SK-N-SH (cell line): ENCODE measurements at regions not wholly inside any gene's neighbourhood (a gene's known extent, or its start where the extent isn't known, plus 50 kb on each side); places are given as distances from the start of the nearest gene placed in this dataset.

ENCODE experiments used
- CTCF ChIA-PET: fragments of 300-600, 350-600 bp; formaldehyde crosslinking; extraction: SDS; loops from one replicate; lab custom pipeline; 2021; lab: Yijun Ruan, JAX
- POLR2A ChIA-PET: fragments of 350-600 bp; sonication (Branson Sonifier 250); formaldehyde crosslinking; extraction: SDS; loops from one replicate; lab custom pipeline; 2020; ENCODE audit warnings: antibody characterized with exemption, inconsistent platforms; lab: Yijun Ruan, JAX
- DNase-seq: peaks from one replicate; pipeline ENCODE4 v3.0.0; 2012
- H2AFZ ChIP-seq: fragments of 200-600 bp; sonication (generic); 2 replicates; pipeline ENCODE4 v1.8.1; 2016; ENCODE audit warnings: antibody characterized with exemption, mild to moderate bottlenecking, low read depth
- H3F3A ChIP-seq: fragments of 200-600 bp; sonication (generic); replicated peaks from 2 replicates; pipeline ENCODE3; 2016; ENCODE audit warnings: antibody characterized with exemption, mild to moderate bottlenecking; ENCODE audit not compliant: insufficient read depth
- H3K27ac ChIP-seq, 2 experiments: fragments of 200-500 bp in 1 of 2; fragments of 200-600 bp in 1 of 2; sonication (Bioruptor generic) in 1 of 2; sonication (generic), shearing (Covaris generic) in 1 of 2; 2 replicates each; pipeline versions ENCODE4 v1.5.1 to v1.6.1; 2014 to 2016; ENCODE audit warnings: low read depth in 2 of 2, inconsistent platforms in 1 of 2, low read length in 1 of 2, mild to moderate bottlenecking in 1 of 2, mixed read lengths in 1 of 2
- H3K27me3 ChIP-seq: fragments of 200-600 bp; sonication (generic), shearing (Covaris generic); 2 replicates; pipeline ENCODE4 v1.6.1; 2016; ENCODE audit warnings: mixed run types; ENCODE audit not compliant: insufficient read depth
- H3K36me3 ChIP-seq, 2 experiments: fragments of 200-500 bp in 1 of 2; fragments of 200-600 bp in 1 of 2; sonication (Bioruptor generic) in 1 of 2; sonication (generic) in 1 of 2; replicated peaks in 1 of 2; 2 replicates each; pipeline versions ENCODE3 to v1.5.1; 2014 to 2016; ENCODE audit warnings: low read length in 1 of 2, mild to moderate bottlenecking in 1 of 2; ENCODE audit not compliant: insufficient read depth in 2 of 2, control insufficient read depth in 1 of 2
- H3K4me1 ChIP-seq, 2 experiments: fragments of 200-500 bp in 1 of 2; fragments of 200-600 bp in 1 of 2; sonication (Bioruptor generic) in 1 of 2; sonication (generic), shearing (Covaris generic) in 1 of 2; 2 replicates each; pipeline versions ENCODE4 v1.5.1 to v1.6.1; 2014 to 2016; ENCODE audit warnings: low read depth in 1 of 2, low read length in 1 of 2, mixed run types in 1 of 2; ENCODE audit not compliant: insufficient read depth in 2 of 2, control insufficient read depth in 1 of 2
- H3K4me2 ChIP-seq: fragments of 200-600 bp; sonication (generic), shearing (Covaris generic); 2 replicates; pipeline ENCODE4 v1.6.1; 2017; ENCODE audit warnings: mixed run types
- H3K4me3 ChIP-seq, 2 experiments: fragments of 200-500 bp in 1 of 2; fragments of 200-600 bp in 1 of 2; sonication (Bioruptor generic) in 1 of 2; sonication (generic), shearing (Covaris generic) in 1 of 2; 2 replicates each; pipeline versions ENCODE4 v1.5.1 to v1.8.1; 2014 to 2016; ENCODE audit warnings: low read depth in 2 of 2, inconsistent platforms in 1 of 2, low read length in 1 of 2, mild to moderate bottlenecking in 1 of 2, mixed read lengths in 1 of 2, moderate library complexity in 1 of 2
- H3K79me2 ChIP-seq: fragments of 200-600 bp; sonication (generic); 2 replicates; pipeline ENCODE4 v1.8.1; 2017; ENCODE audit warnings: mild to moderate bottlenecking; ENCODE audit not compliant: insufficient read depth
- H3K9ac ChIP-seq: fragments of 200-600 bp; sonication (generic); 2 replicates; pipeline ENCODE4 v1.6.1; 2017; ENCODE audit warnings: mixed run types
- H3K9me2 ChIP-seq: fragments of 200-600 bp; sonication (generic); 2 replicates; pipeline ENCODE4 v1.6.1; 2017; ENCODE audit warnings: mixed run types
- H3K9me3 ChIP-seq: fragments of 200-600 bp; sonication (generic); 2 replicates; pipeline ENCODE4 v1.6.1; 2017; ENCODE audit warnings: mixed run types, mild to moderate bottlenecking, moderate library complexity
- H4K20me1 ChIP-seq: fragments of 200-600 bp; sonication (generic); 2 replicates; pipeline ENCODE4 v1.6.1; 2017; ENCODE audit warnings: mild to moderate bottlenecking, mixed run types; ENCODE audit not compliant: insufficient read depth
- ELF1 ChIP-seq: IDR thresholded peaks from 2 replicates; pipeline ENCODE4 v1.4.0; 2012
- FOSL2 ChIP-seq: IDR thresholded peaks from 2 replicates; pipeline ENCODE4 v1.4.0; 2012; ENCODE audit warnings: low read depth, mild to moderate bottlenecking, moderate library complexity, borderline replicate concordance
- FOXM1 ChIP-seq: IDR thresholded peaks from 2 replicates; pipeline ENCODE4 v1.4.0; 2012; ENCODE audit warnings: low read depth, mild to moderate bottlenecking
- GATA2 ChIP-seq: sonication (generic); formaldehyde crosslinking; IDR thresholded peaks from 2 replicates; pipeline ENCODE4 v1.5.0; 2020; ENCODE audit warnings: mild to moderate bottlenecking, missing genetic modification reagents
- MXI1 ChIP-seq: IDR thresholded peaks from 2 replicates; pipeline ENCODE4 v1.6.1; 2012; ENCODE audit warnings: mild to moderate bottlenecking, low read depth, low read length, improper control_type of control experiment
- NRF1 ChIP-seq: IDR thresholded peaks from 2 replicates; pipeline ENCODE4 v1.6.1; 2012; ENCODE audit warnings: low read depth, mild to moderate bottlenecking, low read length
- RAD21 ChIP-seq: IDR thresholded peaks from 2 replicates; pipeline ENCODE4 v1.6.1; 2012; ENCODE audit warnings: mild to moderate bottlenecking, low read length
- RXRA ChIP-seq: IDR thresholded peaks from 2 replicates; pipeline ENCODE4 v1.4.0; 2012; ENCODE audit warnings: low read depth, mild to moderate bottlenecking, borderline replicate concordance
- SMC3 ChIP-seq: IDR thresholded peaks from 2 replicates; pipeline ENCODE4 v1.6.1; 2012; ENCODE audit warnings: low read depth, low read length, improper control_type of control experiment
- TAF1 ChIP-seq: IDR thresholded peaks from 2 replicates; pipeline ENCODE4 v1.6.1; 2012; ENCODE audit warnings: low read depth, mild to moderate bottlenecking, low read length, moderate library complexity, borderline replicate concordance
- TCF12 ChIP-seq: IDR thresholded peaks from 2 replicates; pipeline ENCODE4 v1.4.0; 2012
- YY1 ChIP-seq: IDR thresholded peaks from 2 replicates; pipeline ENCODE4 v1.4.0; 2012; ENCODE audit warnings: low read depth, mild to moderate bottlenecking
- WGBS: methylation state at CpG from one replicate; pipeline ENCODE4 v1.1.6; 2017; ENCODE audit warnings: low lambda C conversion rate; 5-methylcytosine and 5-hydroxymethylcytosine counted together
- TF ChIP-seq, protein P1 (sequence below): IDR thresholded peaks from 2 replicates; pipeline ENCODE4 v1.4.0; 2012; ENCODE audit warnings: low read depth
- TF ChIP-seq, protein P2 (sequence below): IDR thresholded peaks from 2 replicates; pipeline ENCODE4 v1.4.0; 2012; ENCODE audit warnings: low read depth, borderline replicate concordance
- TF ChIP-seq, protein P3 (sequence below): fragments of 200-600 bp; sonication (generic); IDR thresholded peaks from 2 replicates; pipeline ENCODE4 v1.6.1; 2017; ENCODE audit warnings: antibody characterized with exemption, mild to moderate bottlenecking, moderate library complexity
- TF ChIP-seq, protein P4 (sequence below): IDR thresholded peaks from 2 replicates; pipeline ENCODE4 v1.6.1; 2012; ENCODE audit warnings: mild to moderate bottlenecking, low read depth, low read length, moderate library complexity

DNA sequence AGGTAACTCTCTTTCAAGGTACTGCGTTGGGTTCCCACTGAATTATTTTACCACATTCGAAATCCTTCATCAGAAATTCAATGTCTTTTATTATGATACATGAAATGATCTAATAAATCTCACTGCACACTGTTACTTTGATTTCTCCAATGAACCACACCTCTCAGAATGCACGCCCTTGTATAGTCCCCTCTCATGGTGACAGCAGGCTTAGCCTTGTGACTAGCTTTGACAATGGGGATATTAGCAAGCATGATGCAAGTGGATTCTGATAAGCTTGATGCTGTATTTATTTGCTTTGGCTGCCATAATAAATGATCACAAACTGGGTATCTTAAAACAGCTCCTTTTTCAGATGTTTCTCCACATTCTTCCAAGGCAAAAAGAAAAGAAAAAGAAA, 100.4 kb upstream of the ETV6 start:
- TF ChIP-seq, protein P1, sequence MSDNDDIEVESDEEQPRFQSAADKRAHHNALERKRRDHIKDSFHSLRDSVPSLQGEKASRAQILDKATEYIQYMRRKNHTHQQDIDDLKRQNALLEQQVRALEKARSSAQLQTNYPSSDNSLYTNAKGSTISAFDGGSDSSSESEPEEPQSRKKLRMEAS, result no peak
- TF ChIP-seq, protein P2, sequence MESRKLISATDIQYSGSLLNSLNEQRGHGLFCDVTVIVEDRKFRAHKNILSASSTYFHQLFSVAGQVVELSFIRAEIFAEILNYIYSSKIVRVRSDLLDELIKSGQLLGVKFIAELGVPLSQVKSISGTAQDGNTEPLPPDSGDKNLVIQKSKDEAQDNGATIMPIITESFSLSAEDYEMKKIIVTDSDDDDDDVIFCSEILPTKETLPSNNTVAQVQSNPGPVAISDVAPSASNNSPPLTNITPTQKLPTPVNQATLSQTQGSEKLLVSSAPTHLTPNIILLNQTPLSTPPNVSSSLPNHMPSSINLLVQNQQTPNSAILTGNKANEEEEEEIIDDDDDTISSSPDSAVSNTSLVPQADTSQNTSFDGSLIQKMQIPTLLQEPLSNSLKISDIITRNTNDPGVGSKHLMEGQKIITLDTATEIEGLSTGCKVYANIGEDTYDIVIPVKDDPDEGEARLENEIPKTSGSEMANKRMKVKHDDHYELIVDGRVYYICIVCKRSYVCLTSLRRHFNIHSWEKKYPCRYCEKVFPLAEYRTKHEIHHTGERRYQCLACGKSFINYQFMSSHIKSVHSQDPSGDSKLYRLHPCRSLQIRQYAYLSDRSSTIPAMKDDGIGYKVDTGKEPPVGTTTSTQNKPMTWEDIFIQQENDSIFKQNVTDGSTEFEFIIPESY, result no peak
- TF ChIP-seq SMC3 (no peak), ELF1 (no peak), YY1 (no peak), NRF1 (no peak), MXI1 (no peak), TCF12 (no peak), FOXM1 (no peak), GATA2 (no peak), RXRA (no peak)
- TF ChIP-seq, protein P3, sequence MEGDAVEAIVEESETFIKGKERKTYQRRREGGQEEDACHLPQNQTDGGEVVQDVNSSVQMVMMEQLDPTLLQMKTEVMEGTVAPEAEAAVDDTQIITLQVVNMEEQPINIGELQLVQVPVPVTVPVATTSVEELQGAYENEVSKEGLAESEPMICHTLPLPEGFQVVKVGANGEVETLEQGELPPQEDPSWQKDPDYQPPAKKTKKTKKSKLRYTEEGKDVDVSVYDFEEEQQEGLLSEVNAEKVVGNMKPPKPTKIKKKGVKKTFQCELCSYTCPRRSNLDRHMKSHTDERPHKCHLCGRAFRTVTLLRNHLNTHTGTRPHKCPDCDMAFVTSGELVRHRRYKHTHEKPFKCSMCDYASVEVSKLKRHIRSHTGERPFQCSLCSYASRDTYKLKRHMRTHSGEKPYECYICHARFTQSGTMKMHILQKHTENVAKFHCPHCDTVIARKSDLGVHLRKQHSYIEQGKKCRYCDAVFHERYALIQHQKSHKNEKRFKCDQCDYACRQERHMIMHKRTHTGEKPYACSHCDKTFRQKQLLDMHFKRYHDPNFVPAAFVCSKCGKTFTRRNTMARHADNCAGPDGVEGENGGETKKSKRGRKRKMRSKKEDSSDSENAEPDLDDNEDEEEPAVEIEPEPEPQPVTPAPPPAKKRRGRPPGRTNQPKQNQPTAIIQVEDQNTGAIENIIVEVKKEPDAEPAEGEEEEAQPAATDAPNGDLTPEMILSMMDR, result no peak
- H3K4me2 ChIP-seq, result no peak overlapping the region

DNA sequence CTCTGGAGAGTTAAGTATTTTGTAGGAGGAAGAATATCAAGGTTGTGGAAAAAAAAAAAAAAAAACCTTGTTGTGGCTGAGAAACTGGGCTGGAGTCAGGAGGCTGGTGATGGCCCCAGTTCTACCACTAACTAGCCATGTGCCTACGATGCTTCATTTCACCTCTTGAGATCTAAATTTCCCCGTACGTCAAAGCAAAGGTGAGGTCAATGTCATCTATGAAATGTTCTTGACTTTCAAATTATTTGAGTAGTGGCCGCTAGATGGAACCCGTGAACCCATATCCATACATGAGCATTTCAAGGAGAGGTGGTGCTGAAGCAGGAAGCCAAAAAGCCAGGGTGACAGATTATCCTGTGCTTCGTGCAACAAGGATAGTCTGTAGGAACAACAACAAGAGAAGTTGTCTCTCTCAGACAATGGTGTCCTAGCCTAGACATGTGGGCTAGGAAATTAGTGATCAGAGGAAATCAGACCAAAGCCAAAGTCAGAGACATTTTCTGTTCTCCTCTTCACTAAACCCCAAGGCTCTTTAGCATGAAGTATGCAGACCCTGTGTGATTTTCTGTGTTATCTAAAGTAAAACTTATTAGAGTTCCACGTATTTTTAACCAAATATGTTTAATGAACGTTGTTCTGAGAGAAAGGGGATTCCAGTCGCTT, 95.5 kb upstream of the ETV6 start:
- POLR2A ChIA-PET, result no interaction called here
- TF ChIP-seq MXI1, result 0 out of 2 replicates have a peak, but pooled peaks have one; percentile 29
- TF ChIP-seq RAD21, result peak; percentile 73
- TF ChIP-seq NRF1, result 0 out of 2 replicates have a peak, but pooled peaks have one; percentile 6
- TF ChIP-seq SMC3, result peak; percentile 53
- TF ChIP-seq FOSL2, result no peak
- TF ChIP-seq, protein P4, sequence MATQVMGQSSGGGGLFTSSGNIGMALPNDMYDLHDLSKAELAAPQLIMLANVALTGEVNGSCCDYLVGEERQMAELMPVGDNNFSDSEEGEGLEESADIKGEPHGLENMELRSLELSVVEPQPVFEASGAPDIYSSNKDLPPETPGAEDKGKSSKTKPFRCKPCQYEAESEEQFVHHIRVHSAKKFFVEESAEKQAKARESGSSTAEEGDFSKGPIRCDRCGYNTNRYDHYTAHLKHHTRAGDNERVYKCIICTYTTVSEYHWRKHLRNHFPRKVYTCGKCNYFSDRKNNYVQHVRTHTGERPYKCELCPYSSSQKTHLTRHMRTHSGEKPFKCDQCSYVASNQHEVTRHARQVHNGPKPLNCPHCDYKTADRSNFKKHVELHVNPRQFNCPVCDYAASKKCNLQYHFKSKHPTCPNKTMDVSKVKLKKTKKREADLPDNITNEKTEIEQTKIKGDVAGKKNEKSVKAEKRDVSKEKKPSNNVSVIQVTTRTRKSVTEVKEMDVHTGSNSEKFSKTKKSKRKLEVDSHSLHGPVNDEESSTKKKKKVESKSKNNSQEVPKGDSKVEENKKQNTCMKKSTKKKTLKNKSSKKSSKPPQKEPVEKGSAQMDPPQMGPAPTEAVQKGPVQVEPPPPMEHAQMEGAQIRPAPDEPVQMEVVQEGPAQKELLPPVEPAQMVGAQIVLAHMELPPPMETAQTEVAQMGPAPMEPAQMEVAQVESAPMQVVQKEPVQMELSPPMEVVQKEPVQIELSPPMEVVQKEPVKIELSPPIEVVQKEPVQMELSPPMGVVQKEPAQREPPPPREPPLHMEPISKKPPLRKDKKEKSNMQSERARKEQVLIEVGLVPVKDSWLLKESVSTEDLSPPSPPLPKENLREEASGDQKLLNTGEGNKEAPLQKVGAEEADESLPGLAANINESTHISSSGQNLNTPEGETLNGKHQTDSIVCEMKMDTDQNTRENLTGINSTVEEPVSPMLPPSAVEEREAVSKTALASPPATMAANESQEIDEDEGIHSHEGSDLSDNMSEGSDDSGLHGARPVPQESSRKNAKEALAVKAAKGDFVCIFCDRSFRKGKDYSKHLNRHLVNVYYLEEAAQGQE, result peak; percentile 48; the same call in 1 of the 2 replicates
- no peak for TF ChIP-seq TAF1
- no peak for TF ChIP-seq ELF1
- TF ChIP-seq, protein P3, result peak; percentile 74
- TF ChIP-seq, all 33 proteins: peak for 6
- DNase-seq, result peak; percentile 76
- CTCF ChIA-PET, result interaction anchor here (1.0 to 5.6 kb wide), 6 partner anchors 8 to 479 kb away, joined by 3 to 33 read pairs (median 5); no protein-coding TSS in a partner anchor
- Histone ChIP-seq H2AFZ (no peak overlapping the region), H4K20me1 (no peaks in the 10 kb centered on the region), H3K9ac (no peak overlapping the region), H3F3A (no peaks in the 10 kb centered on the region), H3K27me3 (no peaks in the 10 kb centered on the region), H3K4me1 (peaks cover 0 to 2% of the 10 kb centered on the region in 2 experiments; a peak in 1 of 4 replicates), H3K4me3 (no peak overlapping the region), H3K27ac (no peak overlapping the region), H3K4me2 (no peak overlapping the region), H3K9me3 (no peaks in the 10 kb centered on the region), H3K79me2 (no peaks in the 10 kb centered on the region), H3K9me2 (no peaks in the 10 kb centered on the region), H3K36me3 (no peaks in the 10 kb centered on the region)
- WGBS, result 15% methylated on average over 9 of the region's 9 CpGs

More for the DNA sequence above, 100.4 kb upstream of the ETV6 start:
- CTCF ChIA-PET, result interaction anchor here (2.5 kb wide), 1 partner anchor 484 kb away, joined by 8 read pairs; no protein-coding TSS in a partner anchor
- Histone ChIP-seq H3F3A (no peaks in the 10 kb centered on the region), H3K9me3 (no peaks in the 10 kb centered on the region), H2AFZ (no peak overlapping the region), H3K79me2 (no peaks in the 10 kb centered on the region), H3K36me3 (no peaks in the 10 kb centered on the region), H3K27me3 (no peaks in the 10 kb centered on the region), H4K20me1 (no peaks in the 10 kb centered on the region), H3K27ac (no peak overlapping the region), H3K4me3 (no peak overlapping the region), H3K9ac (no peak overlapping the region), H3K4me1 (peaks cover 5 to 9% of the 10 kb centered on the region in 2 experiments; a peak in 2 of 4 replicates), H3K9me2 (no peaks in the 10 kb centered on the region)
- 51% methylated on average over 3 of the region's 3 CpGs for WGBS
- DNase-seq, result no peak
- POLR2A ChIA-PET, result no interaction called here
